Endothelial cell of umbilical vein (primary cell): ENCODE measurements at regions not wholly inside any gene's neighbourhood (a gene's known extent, or its start where the extent isn't known, plus 50 kb on each side); places are given as distances from the start of the nearest gene placed in this dataset.

Source experiments
- BruUV-seq: library from RNA; stranded (reverse); fragments of 400-500 nt; replicated peaks from 2 replicates; lab custom pipeline; 2021; lab: Mats Ljungman, UMichigan
- CTCF ChIA-PET: fragments of 300-600, 350-600 bp; sonication (Branson Sonifier 250); formaldehyde crosslinking; loops from one replicate; lab custom pipeline; 2021; ENCODE audit warnings: antibody characterized with exemption, inconsistent platforms; lab: Charles Lee
- POLR2A ChIA-PET: fragments of 300-600, 350-600 bp; sonication (Branson Sonifier 250); formaldehyde crosslinking; loops from one replicate; lab custom pipeline; 2021; ENCODE audit warnings: antibody characterized with exemption, inconsistent platforms; lab: Charles Lee
- DNase-seq: peaks from one replicate; pipeline ENCODE4 v3.0.0-alpha.2; 2011; ENCODE audit warnings: low read depth, low spot score
- FAIRE-seq: peaks from 2 replicates; lab custom pipeline; 2011; peaks lifted over from hg19 to GRCh38; lab: Jason Lieb, UNC
- H2AFZ ChIP-seq: 2 replicates; pipeline ENCODE4 v1.6.0; 2012; ENCODE audit warnings: low read depth, low read length, control low read depth, inconsistent platforms
- H3K27ac ChIP-seq: 2 replicates; pipeline ENCODE4 v1.5.1; 2011; ENCODE audit warnings: low read depth, mild to moderate bottlenecking, control low read depth, low read length, moderate library complexity; ENCODE audit not compliant: insufficient read depth
- H3K27me3 ChIP-seq, 2 experiments: 2 replicates each; pipeline versions ENCODE4 v1.6.0 to v1.6.1; 2011; ENCODE audit warnings: low read length in 2 of 2, mixed read lengths in 1 of 2; ENCODE audit not compliant: control insufficient read depth in 2 of 2, insufficient read depth in 2 of 2
- H3K36me3 ChIP-seq, 2 experiments: 2 replicates in 1 of 2; 3 replicates in 1 of 2; pipeline ENCODE4 v1.5.1; 2011; ENCODE audit warnings: low read length in 2 of 2, mild to moderate bottlenecking in 1 of 2, moderate library complexity in 1 of 2; ENCODE audit not compliant: control insufficient read depth in 2 of 2, insufficient read depth in 2 of 2; ENCODE audit errors: extremely low read depth in 1 of 2
- H3K4me1 ChIP-seq: 3 replicates; pipeline ENCODE4 v1.5.1; 2011; ENCODE audit warnings: mild to moderate bottlenecking, low read length; ENCODE audit not compliant: control insufficient read depth, insufficient read depth; ENCODE audit errors: extremely low read depth
- H3K4me2 ChIP-seq: 2 replicates; pipeline ENCODE4 v1.6.1; 2011; ENCODE audit warnings: low read length, control low read depth, mixed read lengths; ENCODE audit not compliant: insufficient read depth
- H3K4me3 ChIP-seq, 3 experiments: fragments of 200-600 bp in 1 of 3; sonication (generic), shearing (Covaris generic) in 1 of 3; replicated peaks in 1 of 3; 2 replicates each; pipeline ENCODE4 v1.5.1; 2011 to 2016; ENCODE audit warnings: control low read depth in 3 of 3, low read length in 3 of 3, mild to moderate bottlenecking in 2 of 3, inconsistent platforms in 1 of 3, low read depth in 1 of 3, moderate library complexity in 1 of 3; ENCODE audit not compliant: insufficient read depth in 1 of 3
- H3K79me2 ChIP-seq: 2 replicates; pipeline ENCODE4 v1.6.0; 2012; ENCODE audit warnings: low read length, inconsistent platforms; ENCODE audit not compliant: control insufficient read depth, insufficient read depth
- H3K9ac ChIP-seq: replicated peaks from 2 replicates; pipeline ENCODE3; 2011; ENCODE audit warnings: low read length, control low read depth; ENCODE audit not compliant: insufficient read depth; ENCODE audit errors: extremely low read depth
- H3K9me1 ChIP-seq: replicated peaks from 3 replicates; pipeline ENCODE4 v1.6.0; 2011; ENCODE audit warnings: mild to moderate bottlenecking, low read length; ENCODE audit not compliant: control insufficient read depth, insufficient read depth; ENCODE audit errors: extremely low read depth
- H3K9me3 ChIP-seq: replicated peaks from 2 replicates; pipeline ENCODE4 v1.5.1; 2012; ENCODE audit warnings: low read length, inconsistent platforms; ENCODE audit not compliant: control insufficient read depth, insufficient read depth
- H4K20me1 ChIP-seq: replicated peaks from 2 replicates; pipeline ENCODE3; 2011; ENCODE audit warnings: mild to moderate bottlenecking, low read length; ENCODE audit not compliant: control insufficient read depth, insufficient read depth; ENCODE audit errors: extremely low read depth
- EZH2 ChIP-seq: IDR thresholded peaks from 2 replicates; pipeline ENCODE4 v1.6.1; 2012; ENCODE audit warnings: borderline replicate concordance, low read depth, mild to moderate bottlenecking, moderate library complexity, low read length, inconsistent platforms; ENCODE audit not compliant: severe bottlenecking
- FOS ChIP-seq: IDR thresholded peaks from 2 replicates; pipeline ENCODE4 v1.6.1; 2011; ENCODE audit warnings: mild to moderate bottlenecking, low read length, moderate library complexity, borderline replicate concordance; ENCODE audit not compliant: insufficient read depth
- GATA2 ChIP-seq: IDR thresholded peaks from 2 replicates; pipeline ENCODE4 v1.7.0; 2011; ENCODE audit warnings: low read depth, mild to moderate bottlenecking, moderate library complexity, mixed read lengths, low read length; ENCODE audit not compliant: insufficient read length, insufficient read depth
- JUN ChIP-seq: IDR thresholded peaks from 2 replicates; pipeline ENCODE4 v1.6.1; 2011; ENCODE audit warnings: borderline replicate concordance, low read depth; ENCODE audit not compliant: insufficient read length, insufficient read depth
- MYC ChIP-seq: IDR thresholded peaks from one replicate; pipeline ENCODE4 v1.6.1; 2011; ENCODE audit warnings: mild to moderate bottlenecking, low read depth, low read length
- POLR2A ChIP-seq: IDR thresholded peaks from 2 replicates; pipeline ENCODE4 v1.6.1; 2012; ENCODE audit warnings: low read depth, mild to moderate bottlenecking, control low read depth, low read length
- POLR2AphosphoS5 ChIP-seq: IDR thresholded peaks from 2 replicates; pipeline ENCODE4 v1.6.1; 2012; ENCODE audit warnings: low read depth, mild to moderate bottlenecking, control low read depth, low read length, moderate library complexity; ENCODE audit not compliant: insufficient read depth
- dilution Hi-C: fragments of 300-500 bp; cut with MboI; formaldehyde crosslinking; loops from one replicate; pipeline ENCODE4 v1.15.0; 2019; ENCODE audit warnings: low sequenced_read_pairs; ENCODE audit not compliant: extremely low pct_ligation_motif_present
- intact Hi-C: fragments of 100-400 bp; cut with micrococcal nuclease; formaldehyde crosslinking; loops from one replicate; pipeline ENCODE4 v1.10.0; 2022
- TF ChIP-seq, protein P1 (sequence below), 2 donors: IDR thresholded peaks; 1 replicate in 1 of 2; 2 replicates in 1 of 2; pipeline ENCODE4 v1.5.1; 2011; ENCODE audit warnings: low read length in 2 of 2, mild to moderate bottlenecking in 2 of 2, moderate library complexity in 2 of 2, control low read depth in 1 of 2, inconsistent platforms in 1 of 2, low read depth in 1 of 2; ENCODE audit not compliant: insufficient read depth in 1 of 2; ENCODE audit errors: extremely low read depth in 1 of 2
- TF ChIP-seq, protein P2 (sequence below): IDR thresholded peaks from 2 replicates; pipeline ENCODE4 v1.6.1; 2011; ENCODE audit not compliant: insufficient read depth, insufficient read length

DNA sequence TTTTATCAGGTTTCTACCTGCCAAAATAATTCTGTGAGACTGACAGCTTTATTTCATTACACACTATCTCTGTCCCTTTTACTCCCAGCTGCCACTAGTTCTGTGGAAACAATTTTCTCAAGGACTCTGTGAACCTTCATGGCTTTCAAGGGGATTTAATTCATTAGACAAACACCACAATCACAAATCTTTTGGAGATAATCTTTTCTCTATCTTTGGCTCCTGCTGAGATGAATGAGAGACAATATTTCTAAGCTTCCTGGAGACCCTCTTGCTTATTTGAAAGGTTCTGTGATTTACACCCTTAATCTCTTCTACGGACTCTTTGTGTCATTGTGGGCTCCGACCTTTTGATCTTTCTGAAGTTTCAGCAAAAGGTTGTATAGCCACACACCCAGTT, 222.6 kb downstream of the PRDM9 start:
- Histone ChIP-seq H3K27me3 (no peaks in the 10 kb centered on the region), H2AFZ (no peak overlapping the region), H3K4me1 (no peaks in the 10 kb centered on the region), H3K9me1 (no peaks in the 10 kb centered on the region), H3K9ac (no peak overlapping the region), H4K20me1 (no peaks in the 10 kb centered on the region), H3K79me2 (no peaks in the 10 kb centered on the region), H3K4me2 (no peak overlapping the region), H3K4me3 (no peak overlapping the region), H3K27ac (no peak overlapping the region), H3K36me3 (no peaks in the 10 kb centered on the region), H3K9me3 (peaks cover 1% of the 10 kb centered on the region)
- CTCF ChIA-PET = no interaction called here
- FAIRE-seq (no peak), DNase-seq (no peak)
- dilution Hi-C loops (no loop called here), intact Hi-C loops (no loop called here)
- TF ChIP-seq MYC = no peak
- TF ChIP-seq, protein P1, sequence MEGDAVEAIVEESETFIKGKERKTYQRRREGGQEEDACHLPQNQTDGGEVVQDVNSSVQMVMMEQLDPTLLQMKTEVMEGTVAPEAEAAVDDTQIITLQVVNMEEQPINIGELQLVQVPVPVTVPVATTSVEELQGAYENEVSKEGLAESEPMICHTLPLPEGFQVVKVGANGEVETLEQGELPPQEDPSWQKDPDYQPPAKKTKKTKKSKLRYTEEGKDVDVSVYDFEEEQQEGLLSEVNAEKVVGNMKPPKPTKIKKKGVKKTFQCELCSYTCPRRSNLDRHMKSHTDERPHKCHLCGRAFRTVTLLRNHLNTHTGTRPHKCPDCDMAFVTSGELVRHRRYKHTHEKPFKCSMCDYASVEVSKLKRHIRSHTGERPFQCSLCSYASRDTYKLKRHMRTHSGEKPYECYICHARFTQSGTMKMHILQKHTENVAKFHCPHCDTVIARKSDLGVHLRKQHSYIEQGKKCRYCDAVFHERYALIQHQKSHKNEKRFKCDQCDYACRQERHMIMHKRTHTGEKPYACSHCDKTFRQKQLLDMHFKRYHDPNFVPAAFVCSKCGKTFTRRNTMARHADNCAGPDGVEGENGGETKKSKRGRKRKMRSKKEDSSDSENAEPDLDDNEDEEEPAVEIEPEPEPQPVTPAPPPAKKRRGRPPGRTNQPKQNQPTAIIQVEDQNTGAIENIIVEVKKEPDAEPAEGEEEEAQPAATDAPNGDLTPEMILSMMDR (IDR thresholded peaks at IDR 0.05; ENCODE audit: extremely low read depth in 1 of 2, insufficient read depth in 1 of 2, low read depth in 1 of 2, low read length in 2 of 2) = no peak
- TF ChIP-seq, protein P2, sequence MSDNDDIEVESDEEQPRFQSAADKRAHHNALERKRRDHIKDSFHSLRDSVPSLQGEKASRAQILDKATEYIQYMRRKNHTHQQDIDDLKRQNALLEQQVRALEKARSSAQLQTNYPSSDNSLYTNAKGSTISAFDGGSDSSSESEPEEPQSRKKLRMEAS = no peak
- no peak for TF ChIP-seq GATA2
- TF ChIP-seq POLR2A = no peak
- no peak for TF ChIP-seq EZH2
- no peak for TF ChIP-seq FOS
- no peak for TF ChIP-seq POLR2AphosphoS5
- no peak for TF ChIP-seq JUN
- POLR2A ChIA-PET = no interaction called here
- no TSS peak for BruUV-seq
